ENCODE measurements at regions not wholly inside any gene's neighbourhood (a gene's known extent, or its start where the extent isn't known, plus 50 kb on each side); places are given as distances from the start of the nearest gene placed in this dataset.

DNA sequence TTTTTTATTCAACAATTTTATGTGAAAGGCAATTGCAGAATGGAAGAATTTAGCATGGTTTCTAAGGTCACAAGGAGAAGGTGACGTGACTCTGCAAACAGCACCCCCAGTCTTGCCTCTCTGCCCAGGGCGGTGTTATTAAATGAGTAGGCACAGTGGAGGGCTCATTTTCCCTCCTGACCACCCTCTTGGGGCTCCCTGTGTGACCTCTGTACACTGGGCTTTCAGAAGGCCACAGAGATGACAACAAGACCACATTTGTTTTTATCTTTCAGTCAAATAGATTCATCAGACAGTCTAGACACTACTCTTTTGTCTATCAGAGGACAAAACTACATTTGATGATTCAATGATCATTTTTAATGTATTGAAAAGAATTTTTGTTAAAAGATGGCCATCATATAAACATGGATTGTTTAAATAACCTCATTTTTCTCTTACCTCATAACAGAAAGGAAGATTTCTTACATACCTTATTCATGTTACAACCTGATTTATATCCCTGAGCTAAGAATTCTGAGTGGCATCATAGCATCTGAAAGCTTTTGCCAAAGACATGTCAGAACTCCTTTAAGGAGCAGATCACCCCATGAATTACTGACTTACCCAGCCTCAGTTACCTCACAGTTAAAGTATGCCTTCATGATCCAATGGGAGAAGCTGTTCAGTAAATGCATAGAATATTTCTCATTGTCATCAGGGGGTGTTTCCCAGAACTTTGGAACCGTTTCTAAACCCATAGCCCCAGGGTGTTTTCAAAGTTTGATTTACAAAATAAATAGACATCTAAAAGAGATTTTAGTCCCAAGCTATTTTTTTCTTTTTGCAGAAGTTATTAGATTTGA is 184.0 kb upstream of the RFC3 start:
- Histone ChIP-seq H3K27me3 (ENCODE audit: insufficient read depth, low read length) (no peaks in the 10 kb centered on the region), H3K4me3 (ENCODE audit: insufficient read depth, low read depth, low read length) (no peak overlapping the region), H3K9me3 (ENCODE audit: insufficient read depth, low read depth, low read length) (no peaks in the 10 kb centered on the region), H2AFZ (ENCODE audit: low read depth, low read length) (peak overlapping the region; percentile 45), H4K20me1 (ENCODE audit: insufficient read depth, low read length) (no peaks in the 10 kb centered on the region), H3K4me2 (ENCODE audit: low read length) (peak overlapping the region; percentile 52), H3K27ac (ENCODE audit: low read depth, low read length) (no peak overlapping the region), H3K4me1 (ENCODE audit: insufficient read depth, low read length) (no peaks in the 10 kb centered on the region), H3K36me3 (ENCODE audit: insufficient read depth, low read length) (no peaks in the 10 kb centered on the region), H3K9ac (ENCODE audit: low read length) (peak overlapping the region; percentile 7), H3K79me2 (ENCODE audit: insufficient read depth, low read length) (no peaks in the 10 kb centered on the region)
- H3K27ac Mint-ChIP-seq (ENCODE audit: unreplicated experiment): peak overlapping the region; percentile 63
- TF ChIP-seq CTCF (IDR thresholded peaks at IDR 0.05; ENCODE audit: insufficient read depth, low read depth, low read length): no peak
- TF ChIP-seq EZH2 (IDR thresholded peaks at IDR 0.05; ENCODE audit: insufficient read depth, low read length): no peak
- no peaks in the 10 kb centered on the region for H3K9me3 Mint-ChIP-seq (ENCODE audit: unreplicated experiment)
- peak; percentile 32 for DNase-seq (ENCODE audit: low read depth)
- no peaks in the 10 kb centered on the region for H3K36me3 Mint-ChIP-seq (ENCODE audit: low read depth, unreplicated experiment)
- H3K4me3 Mint-ChIP-seq (ENCODE audit: unreplicated experiment): no peak overlapping the region
- H3K27me3 Mint-ChIP-seq (ENCODE audit: low read depth, unreplicated experiment): no peaks in the 10 kb centered on the region
- peaks cover 32% of the 10 kb centered on the region for H3K4me1 Mint-ChIP-seq (ENCODE audit: low read depth, unreplicated experiment)
- peak; percentile 9 for FAIRE-seq

GRCh38 chr13:33634546-33634982 is 183.4 kb upstream of the RFC3 start:
- FAIRE-seq (no peak), DNase-seq (ENCODE audit: low read depth) (peak; percentile 26)
- H3K27ac ChIP-seq (ENCODE audit: low read depth, low read length): no peak overlapping the region
- Mint-ChIP-seq H3K36me3 (ENCODE audit: low read depth, unreplicated experiment) (no peaks in the 10 kb centered on the region), H3K4me1 (ENCODE audit: low read depth, unreplicated experiment) (peaks cover 33% of the 10 kb centered on the region), H3K27ac (ENCODE audit: unreplicated experiment) (peak overlapping the region; percentile 59), H3K9me3 (ENCODE audit: unreplicated experiment) (no peaks in the 10 kb centered on the region), H3K4me3 (ENCODE audit: unreplicated experiment) (no peak overlapping the region), H3K27me3 (ENCODE audit: low read depth, unreplicated experiment) (no peaks in the 10 kb centered on the region)
- TF ChIP-seq EZH2 (IDR thresholded peaks at IDR 0.05; ENCODE audit: insufficient read depth, low read length) (no peak), CTCF (IDR thresholded peaks at IDR 0.05; ENCODE audit: insufficient read depth, low read depth, low read length) (no peak)
- peak overlapping the region; percentile 45 for H2AFZ ChIP-seq (ENCODE audit: low read depth, low read length)
- peak overlapping the region; percentile 7 for H3K9ac ChIP-seq (ENCODE audit: low read length)
- H3K36me3 ChIP-seq (ENCODE audit: insufficient read depth, low read length): no peaks in the 10 kb centered on the region
- H3K4me2 ChIP-seq (ENCODE audit: low read length): peak overlapping the region; percentile 52
- no peaks in the 10 kb centered on the region for H3K79me2 ChIP-seq (ENCODE audit: insufficient read depth, low read length)
- no peaks in the 10 kb centered on the region for H3K9me3 ChIP-seq (ENCODE audit: insufficient read depth, low read depth, low read length)
- H3K4me1 ChIP-seq (ENCODE audit: insufficient read depth, low read length): no peaks in the 10 kb centered on the region
- H3K27me3 ChIP-seq (ENCODE audit: insufficient read depth, low read length): no peaks in the 10 kb centered on the region
- H4K20me1 ChIP-seq (ENCODE audit: insufficient read depth, low read length): no peaks in the 10 kb centered on the region
- no peak overlapping the region for H3K4me3 ChIP-seq (ENCODE audit: insufficient read depth, low read depth, low read length)

- TF ChIP-seq CTCF (IDR thresholded peaks at IDR 0.05; ENCODE audit: insufficient read depth, low read depth, low read length) (no peak), EZH2 (IDR thresholded peaks at IDR 0.05; ENCODE audit: insufficient read depth, low read length) (no peak)
- Mint-ChIP-seq H3K27ac (ENCODE audit: unreplicated experiment) (no peak overlapping the region), H3K9me3 (ENCODE audit: unreplicated experiment) (no peaks in the 10 kb centered on the region), H3K27me3 (ENCODE audit: low read depth, unreplicated experiment) (no peaks in the 10 kb centered on the region), H3K36me3 (ENCODE audit: low read depth, unreplicated experiment) (no peaks in the 10 kb centered on the region), H3K4me3 (ENCODE audit: unreplicated experiment) (no peak overlapping the region), H3K4me1 (ENCODE audit: low read depth, unreplicated experiment) (peaks cover 35% of the 10 kb centered on the region)
- Histone ChIP-seq H3K27ac (ENCODE audit: low read depth, low read length) (no peak overlapping the region), H3K4me2 (ENCODE audit: low read length) (no peak overlapping the region), H3K79me2 (ENCODE audit: insufficient read depth, low read length) (no peaks in the 10 kb centered on the region), H3K4me1 (ENCODE audit: insufficient read depth, low read length) (no peaks in the 10 kb centered on the region), H3K4me3 (ENCODE audit: insufficient read depth, low read depth, low read length) (no peak overlapping the region), H3K36me3 (ENCODE audit: insufficient read depth, low read length) (no peaks in the 10 kb centered on the region), H3K9ac (ENCODE audit: low read length) (no peak overlapping the region), H4K20me1 (ENCODE audit: insufficient read depth, low read length) (no peaks in the 10 kb centered on the region), H3K27me3 (ENCODE audit: insufficient read depth, low read length) (no peaks in the 10 kb centered on the region), H2AFZ (ENCODE audit: low read depth, low read length) (no peak overlapping the region), H3K9me3 (ENCODE audit: insufficient read depth, low read depth, low read length) (no peaks in the 10 kb centered on the region)
- DNase-seq (ENCODE audit: low read depth) (no peak), FAIRE-seq (no peak)
Measured at GRCh38 chr13:33636243-33636642, 181.7 kb upstream of the RFC3 start.
